ENCODE measurements at regions not wholly inside any gene's neighbourhood (a gene's known extent, or its start where the extent isn't known, plus 50 kb on each side); places are given as distances from the start of the nearest gene placed in this dataset.
"Not testable (repeated sequence)": the region's sequence is repeated elsewhere in the genome, so short reads cannot be mapped to it uniquely, and the experiment has no call there.

- no peak for DNase-seq (ENCODE audit: low read depth in 4 of 4, low spot score in 2 of 4)
Measured at GRCh38 chr3:167106456-167106855, 273.6 kb downstream of the ZBBX start.

DNA sequence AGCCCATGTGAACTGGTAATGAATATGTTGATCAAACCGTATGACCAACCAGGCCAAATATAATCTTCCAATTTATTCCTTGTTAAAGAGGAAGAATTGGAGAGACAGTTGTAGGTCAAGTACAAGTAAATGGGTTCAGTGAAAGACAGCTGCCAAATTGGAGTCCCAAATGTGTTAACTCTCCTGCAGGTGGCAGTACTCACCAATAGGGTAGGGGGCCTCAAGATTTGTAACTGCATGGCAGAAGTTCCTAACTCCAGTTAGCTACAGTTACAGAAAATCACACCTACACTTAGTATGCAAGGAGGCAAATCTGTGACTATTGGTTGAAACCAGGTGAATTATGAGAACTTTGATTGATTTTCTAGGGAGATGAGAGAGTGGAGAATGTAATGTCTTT, 278.0 kb downstream of the ZBBX start:
- DNase-seq (ENCODE audit: low read depth in 4 of 4, low spot score in 2 of 4), result no peak

DNA sequence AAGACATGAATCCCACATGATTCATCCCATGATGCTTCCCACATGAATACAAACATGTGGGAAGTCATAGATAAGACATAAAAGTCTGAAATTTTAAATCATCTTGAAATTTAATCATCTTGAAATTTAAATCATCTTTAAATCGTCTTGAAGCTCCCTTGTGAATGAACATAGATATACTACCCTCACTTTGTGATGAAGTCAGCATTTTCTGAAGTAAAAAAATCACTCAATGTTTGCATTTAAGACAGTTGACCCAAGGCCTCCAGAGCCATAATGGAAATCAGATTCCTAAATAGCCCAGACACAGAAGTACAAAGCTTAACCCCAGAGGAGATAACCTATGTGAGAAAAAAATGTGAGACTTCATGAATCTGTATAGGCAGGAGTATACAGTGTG, 279.4 kb downstream of the ZBBX start:
- no peak for DNase-seq (ENCODE audit: low read depth in 4 of 4, low spot score in 2 of 4)

- no peak for DNase-seq (ENCODE audit: low read depth in 4 of 4, low spot score in 2 of 4)
Measured at GRCh38 chr3:167100200-167100599, 279.9 kb downstream of the ZBBX start.

- DNase-seq (ENCODE audit: low read depth in 4 of 4, low spot score in 2 of 4), result no peak
Measured at GRCh38 chr3:167095976-167096375, 284.1 kb downstream of the ZBBX start.

GRCh38 chr3:167094632-167095031, 285.5 kb downstream of the ZBBX start:
- DNase-seq (ENCODE audit: low read depth in 4 of 4, low spot score in 2 of 4), result no peak

DNA sequence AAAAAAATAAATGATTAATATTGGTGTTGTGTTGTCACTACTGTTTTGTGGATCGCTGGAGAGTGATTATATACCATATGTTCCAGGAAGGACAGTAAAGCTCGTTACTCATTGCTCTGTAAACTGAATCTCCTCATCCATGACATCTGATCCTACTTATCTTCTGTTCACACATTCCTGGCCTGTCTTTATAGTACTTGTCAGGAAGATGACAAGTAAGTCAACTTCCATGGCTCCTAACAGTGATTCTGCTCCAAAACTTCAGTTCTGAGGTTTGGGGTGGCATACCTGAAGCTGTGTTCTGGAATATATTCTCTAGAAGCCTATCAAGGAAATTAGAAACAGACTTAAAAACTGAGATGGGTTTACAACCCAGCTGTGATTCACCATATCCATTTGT, 288.9 kb downstream of the ZBBX start:
- DNase-seq (ENCODE audit: low read depth in 4 of 4, low spot score in 2 of 4), result no peak

DNA sequence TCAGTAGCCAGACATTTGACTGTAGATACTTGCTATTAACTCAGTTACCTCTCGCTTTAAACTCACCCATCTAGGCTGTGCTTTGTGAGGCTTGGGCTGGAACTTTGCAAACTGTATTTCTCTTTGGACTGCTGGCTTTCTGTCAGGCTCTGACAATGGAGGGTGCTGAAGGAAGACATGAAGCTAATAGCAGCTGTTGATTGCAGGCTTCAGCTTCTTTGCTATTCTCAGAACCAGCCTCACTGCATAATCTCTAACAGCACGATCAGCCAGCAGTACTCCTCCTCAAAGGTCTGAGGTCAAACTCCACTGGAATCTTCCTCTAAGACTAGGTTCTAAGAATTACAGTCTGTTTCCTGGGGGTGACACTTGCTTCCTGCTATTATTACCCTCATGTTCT, 295.6 kb downstream of the ZBBX start:
- no peak for DNase-seq (ENCODE audit: low read depth in 4 of 4, low spot score in 2 of 4)

DNA sequence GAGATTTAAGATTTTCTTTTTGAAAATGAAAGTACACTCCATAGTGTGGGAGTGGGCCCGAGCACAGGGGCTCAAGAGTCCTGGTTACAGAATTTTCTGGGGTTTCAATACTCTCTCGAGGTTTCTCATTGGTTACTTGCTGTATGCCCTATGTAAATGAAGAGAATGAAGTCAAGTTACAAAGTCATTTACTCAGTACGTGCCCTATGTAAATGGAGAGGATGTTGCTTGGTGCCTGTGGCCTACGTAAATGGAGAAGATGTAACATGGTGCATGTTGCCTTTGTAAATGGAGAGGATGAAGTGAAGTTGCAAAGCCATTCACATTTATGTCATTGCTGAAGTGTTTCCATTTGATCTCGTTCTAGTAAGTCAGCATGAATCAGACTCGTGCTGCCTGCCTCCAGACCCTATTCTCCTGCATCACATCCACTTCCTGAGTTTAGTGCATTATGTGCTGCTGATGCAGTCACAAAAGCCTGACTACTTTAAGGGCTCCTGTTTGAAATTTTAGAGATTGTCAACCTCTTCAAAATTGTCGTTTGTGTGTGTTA, 302.0 kb downstream of the ZBBX start:
- DNase-seq (ENCODE audit: low read depth in 4 of 4, low spot score in 2 of 4), result no peak

DNA sequence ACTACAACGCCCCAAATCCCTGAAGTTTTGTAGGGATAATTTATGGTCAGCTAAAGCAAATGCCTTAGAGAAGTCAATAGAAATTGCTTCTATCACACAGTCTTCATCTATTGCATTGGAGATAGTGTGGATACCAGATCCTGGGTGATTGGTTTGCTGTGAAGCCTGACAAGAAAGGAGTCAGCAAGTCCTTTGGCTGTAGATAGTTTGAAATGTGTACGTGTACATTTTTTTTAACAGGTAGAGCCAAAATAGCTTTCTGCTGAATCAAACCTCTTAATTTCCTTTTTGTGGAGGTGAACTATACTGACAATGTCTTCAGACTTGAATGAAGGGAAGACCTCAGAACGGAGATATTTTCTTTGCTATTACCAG, 312.3 kb downstream of the ZBBX start:
- DNase-seq (ENCODE audit: low read depth in 4 of 4, low spot score in 2 of 4), result no peak

DNA sequence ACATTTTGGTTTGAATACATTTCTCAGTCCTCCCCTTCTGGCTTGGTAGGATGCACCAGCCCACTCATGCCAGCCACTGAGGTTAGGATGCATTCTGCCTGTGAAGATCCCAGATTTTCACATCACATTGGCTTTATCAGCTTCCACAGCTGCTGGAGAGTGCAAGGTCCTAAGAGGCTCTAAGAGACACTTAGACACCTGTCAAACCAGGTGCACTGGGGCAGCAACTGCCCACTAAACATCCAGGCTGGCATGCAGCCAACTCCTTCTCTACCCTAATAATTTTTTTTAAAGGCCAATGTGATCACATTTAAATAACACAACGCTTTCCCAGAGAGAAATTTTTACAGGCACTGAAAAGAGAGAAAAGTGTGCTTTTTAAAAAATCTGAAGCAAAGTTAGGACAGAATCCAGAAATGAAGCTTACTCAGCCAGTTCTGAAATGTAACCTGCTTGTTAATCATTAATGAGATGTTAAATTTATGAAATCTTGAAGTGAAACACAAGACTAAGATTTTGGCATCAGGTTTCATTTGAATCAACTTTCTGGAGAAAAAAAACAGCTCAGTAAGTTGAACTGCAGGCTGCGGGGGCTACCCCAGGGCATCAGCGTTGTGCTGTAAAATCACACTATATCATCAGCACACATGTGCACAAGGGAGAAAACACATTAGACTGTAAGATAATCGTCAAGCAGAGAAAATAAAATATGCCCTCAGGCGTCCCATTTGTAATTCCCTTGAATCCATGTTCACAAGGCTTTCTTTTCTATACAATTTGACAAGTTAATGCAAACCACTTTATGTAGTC, 312.9 kb downstream of the ZBBX start:
- DNase-seq (ENCODE audit: low read depth in 4 of 4, low spot score in 2 of 4), result peak in 1 of 4 donors; percentile 27

- DNase-seq (ENCODE audit: low read depth in 4 of 4, low spot score in 2 of 4), result no peak
Measured at GRCh38 chr3:167057581-167057980, 322.5 kb downstream of the ZBBX start.

GRCh38 chr3:167054926-167055325, 325.2 kb downstream of the ZBBX start:
- no peak for DNase-seq (ENCODE audit: low read depth in 4 of 4, low spot score in 2 of 4)

DNA sequence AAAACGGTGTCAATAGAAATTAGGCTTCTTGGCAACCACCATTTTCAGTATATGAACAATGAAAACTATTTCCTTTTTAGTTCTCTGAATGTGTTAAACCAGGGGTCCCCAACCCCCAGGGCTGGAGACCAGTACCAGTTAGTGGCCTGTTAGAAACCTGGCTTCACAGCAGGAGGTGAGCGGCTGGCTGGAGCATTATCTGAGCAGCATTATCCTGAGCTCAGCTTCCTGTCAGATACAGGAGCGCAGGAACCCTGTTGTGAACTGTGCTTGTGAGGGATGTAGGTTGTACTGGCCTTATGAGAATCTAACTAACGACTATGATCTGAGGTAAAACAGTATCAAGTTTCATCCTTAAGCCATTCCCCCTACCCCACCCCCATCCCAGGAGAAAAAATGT, 328.7 kb downstream of the ZBBX start:
- DNase-seq (ENCODE audit: low read depth in 4 of 4, low spot score in 2 of 4), result no peak

DNA sequence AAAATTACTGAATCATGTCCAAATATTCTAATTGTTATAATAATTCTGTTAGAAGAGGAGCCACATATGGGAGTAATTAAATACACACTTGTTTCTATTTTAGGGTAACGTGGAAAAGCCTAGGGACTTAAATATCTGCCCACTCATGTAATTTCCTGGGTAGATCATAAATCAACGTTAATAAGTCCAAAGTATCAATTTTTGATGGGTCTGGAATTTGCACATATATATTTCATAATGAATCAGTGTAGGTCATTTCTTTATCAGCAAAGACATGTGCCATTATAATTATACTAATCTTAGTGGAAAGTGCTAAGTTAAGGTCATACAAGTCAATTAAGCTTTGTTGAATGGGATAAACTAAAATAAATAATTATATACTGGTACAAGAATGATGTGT, 346.2 kb downstream of the ZBBX start:
- no peak for DNase-seq (ENCODE audit: low read depth in 4 of 4, low spot score in 2 of 4)

- DNase-seq (ENCODE audit: low read depth in 4 of 4, low spot score in 2 of 4), result peak; percentile 13 to 51 (median 24)
Measured at GRCh38 chr3:167032267-167032876, 347.7 kb downstream of the ZBBX start.

DNA sequence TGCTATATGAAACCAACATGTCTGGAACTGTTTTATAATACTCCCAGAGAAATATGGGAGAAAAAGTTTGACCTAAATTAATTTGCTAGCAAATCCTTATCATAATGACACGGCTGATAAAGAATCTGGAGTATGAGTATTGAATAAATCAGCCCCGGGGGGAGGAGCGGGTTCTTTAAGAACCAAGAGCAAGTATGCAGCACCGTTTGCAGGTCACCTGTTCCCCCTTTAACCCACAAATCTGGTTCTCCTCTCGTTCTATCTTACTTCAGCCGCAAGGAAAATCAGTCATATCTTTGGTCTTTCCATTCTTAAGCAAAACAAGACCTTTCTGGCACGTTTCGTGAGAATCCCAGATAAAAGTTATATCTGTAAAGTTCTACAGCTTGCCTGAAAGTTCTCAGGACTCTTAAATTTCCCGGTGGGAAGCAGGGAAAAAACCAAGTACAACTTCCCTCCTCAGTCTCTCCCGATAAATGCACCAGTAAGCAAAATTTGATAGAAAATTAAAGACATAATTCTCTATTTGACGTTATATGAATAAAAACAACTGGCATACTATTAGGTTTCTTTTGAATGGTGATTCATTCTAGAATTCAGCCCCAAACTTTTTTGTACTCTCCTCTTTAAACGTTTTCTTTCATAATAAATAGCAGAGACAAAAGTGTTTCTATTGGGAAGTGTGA, 348.6 kb downstream of the ZBBX start:
- no peak for DNase-seq (ENCODE audit: low read depth in 4 of 4, low spot score in 2 of 4)

- DNase-seq (ENCODE audit: low read depth in 4 of 4, low spot score in 2 of 4), result no peak
Measured at GRCh38 chr3:167030082-167030725, 349.9 kb downstream of the ZBBX start.

- DNase-seq (ENCODE audit: low read depth in 4 of 4, low spot score in 2 of 4), result not testable (repeated sequence)
Measured at GRCh38 chr3:167019503-167019902, 360.6 kb downstream of the ZBBX start.

- DNase-seq (ENCODE audit: low read depth in 4 of 4, low spot score in 2 of 4), result not testable (repeated sequence)
Measured at GRCh38 chr3:167018591-167019111, 361.4 kb downstream of the ZBBX start.

DNA sequence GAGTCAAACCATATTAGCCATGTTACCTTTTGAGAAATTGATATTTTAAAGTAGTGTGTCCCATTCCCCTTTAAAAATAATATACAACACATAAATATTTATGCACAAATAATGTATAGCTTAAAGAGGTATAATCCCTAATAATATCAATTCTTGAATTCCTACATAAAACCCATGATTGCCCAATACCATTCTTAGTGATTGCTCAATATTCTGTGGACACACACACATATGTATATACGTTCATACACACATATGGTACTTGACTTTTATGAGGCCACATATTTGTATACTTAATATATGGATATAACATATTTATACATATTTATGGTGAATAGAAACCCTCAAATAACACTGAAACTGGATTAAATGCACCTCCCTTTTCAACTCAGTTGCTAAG, 367.4 kb downstream of the ZBBX start:
- no peak for DNase-seq (ENCODE audit: low read depth in 4 of 4, low spot score in 2 of 4)

All from left renal cortex interstitium (tissue), 4 donors.